ENCODE measurements at regions not wholly inside any gene's neighbourhood (a gene's known extent, or its start where the extent isn't known, plus 50 kb on each side); places are given as distances from the start of the nearest gene placed in this dataset.

- TF ChIP-seq CTCF (IDR thresholded peaks at IDR 0.05 in 2 of 3, conservative IDR thresholded peaks at IDR 0.05 in 1 of 3; ENCODE audit: borderline replicate concordance in 1 of 3, insufficient read depth in 1 of 3, low read depth in 2 of 3, low read length in 2 of 3) (no peak), CEBPB (IDR thresholded peaks at IDR 0.05; ENCODE audit: low read depth) (no peak), EGR1 (IDR thresholded peaks at IDR 0.05; ENCODE audit: low read depth) (no peak), RAD21 (IDR thresholded peaks at IDR 0.05; ENCODE audit: low read depth) (no peak), POLR2A (IDR thresholded peaks at IDR 0.05; ENCODE audit: borderline replicate concordance, extremely low read depth, insufficient read depth, insufficient read length) (no peak), ATF3 (IDR thresholded peaks at IDR 0.05) (no peak), POLR2AphosphoS5 (IDR thresholded peaks at IDR 0.05; ENCODE audit: low read depth, low read length) (no peak), EZH2 (IDR thresholded peaks at IDR 0.05) (no peak), MAX (IDR thresholded peaks at IDR 0.05) (no peak)
These were observed 453.0 kb upstream of the TRIB2 start for GRCh38 chr2:12263730-12264129.
